ENCODE measurements at regions not wholly inside any gene's neighbourhood (a gene's known extent, or its start where the extent isn't known, plus 50 kb on each side); places are given as distances from the start of the nearest gene placed in this dataset.
"Not testable (repeated sequence)": the region's sequence is repeated elsewhere in the genome, so short reads cannot be mapped to it uniquely, and the experiment has no call there.

GRCh38 chr1:38488162-38488898 is 371.2 kb downstream of the RRAGC start:
- ChIA-PET CTCF (no interaction called here), POLR2A (no interaction called here)
- DNase-seq (ENCODE audit: low read depth, low spot score): no peak
- TF ChIP-seq CTCF (IDR thresholded peaks at IDR 0.05; ENCODE audit: insufficient read depth, low read length, missing control alignments): no peak
- H3K4me3 ChIP-seq (ENCODE audit: low read depth, low read length): no peak overlapping the region

- ChIA-PET POLR2A (no interaction called here), CTCF (no interaction called here)
- no peak for DNase-seq (ENCODE audit: low read depth, low spot score)
- TF ChIP-seq CTCF (IDR thresholded peaks at IDR 0.05; ENCODE audit: insufficient read depth, low read length, missing control alignments): no peak
- no peak overlapping the region for H3K4me3 ChIP-seq (ENCODE audit: low read depth, low read length)
Measured at GRCh38 chr1:38487396-38487795, 372.2 kb downstream of the RRAGC start.

- no peak for TF ChIP-seq CTCF (IDR thresholded peaks at IDR 0.05; ENCODE audit: insufficient read depth, low read length, missing control alignments)
- CTCF ChIA-PET: no interaction called here
- no peak for DNase-seq (ENCODE audit: low read depth, low spot score)
- no peak overlapping the region for H3K4me3 ChIP-seq (ENCODE audit: low read depth, low read length)
- POLR2A ChIA-PET: no interaction called here
Measured at GRCh38 chr1:38486085-38486484, 373.5 kb downstream of the RRAGC start.

- CTCF ChIA-PET: interaction anchor here (1.2 kb wide), 1 partner anchor 11 kb away, joined by 3 read pairs; no protein-coding TSS in a partner anchor
- TF ChIP-seq CTCF (IDR thresholded peaks at IDR 0.05; ENCODE audit: insufficient read depth, low read length, missing control alignments): no peak
- DNase-seq (ENCODE audit: low read depth, low spot score): no peak
- H3K4me3 ChIP-seq (ENCODE audit: low read depth, low read length): no peak overlapping the region
- POLR2A ChIA-PET: no interaction called here
Measured at GRCh38 chr1:38481871-38482826, 377.4 kb downstream of the RRAGC start.

- POLR2A ChIA-PET; H3K4me3 ChIP-seq (ENCODE audit: low read depth, low read length); DNase-seq (ENCODE audit: low read depth, low spot score); CTCF ChIA-PET: not testable (repeated sequence)
Measured at GRCh38 chr1:38479662-38480061, 379.9 kb downstream of the RRAGC start.

GRCh38 chr1:38477811-38478210 is 381.8 kb downstream of the RRAGC start:
- POLR2A ChIA-PET: no interaction called here

More at GRCh38 chr1:38477811-38478210, 381.8 kb downstream of the RRAGC start:
- H3K4me3 ChIP-seq (ENCODE audit: low read depth, low read length): no peak overlapping the region
- TF ChIP-seq CTCF (IDR thresholded peaks at IDR 0.05; ENCODE audit: insufficient read depth, low read length, missing control alignments): no peak
- no peak for DNase-seq (ENCODE audit: low read depth, low spot score)
- CTCF ChIA-PET: no interaction called here
